Epidermal melanocyte (primary cell): ENCODE measurements at regions not wholly inside any gene's neighbourhood (a gene's known extent, or its start where the extent isn't known, plus 50 kb on each side); places are given as distances from the start of the nearest gene placed in this dataset.
"Not testable (repeated sequence)": the region's sequence is repeated elsewhere in the genome, so short reads cannot be mapped to it uniquely, and the experiment has no call there.

Experiments
- DNase-seq: peaks from one replicate; pipeline ENCODE4 v3.0.0; 2011; ENCODE audit warnings: low spot score; ENCODE audit not compliant: insufficient read length

- no peak for DNase-seq
Observed at GRCh38 chr3:88408097-88408496, 258.3 kb downstream of the C3orf38 start.

- DNase-seq: no peak
Observed at GRCh38 chr3:88408935-88409334, 259.2 kb downstream of the C3orf38 start.

GRCh38 chr3:88410259-88410658 lies 260.5 kb downstream of the C3orf38 start:
- DNase-seq: no peak

GRCh38 chr3:88412346-88412745 lies 262.6 kb downstream of the C3orf38 start:
- DNase-seq: no peak

- no peak for DNase-seq
Observed at GRCh38 chr3:88416436-88416835, 266.7 kb downstream of the C3orf38 start.

- DNase-seq: no peak
Observed at GRCh38 chr3:88418219-88418618, 268.5 kb downstream of the C3orf38 start.

GRCh38 chr3:88433568-88433967 lies 283.8 kb downstream of the C3orf38 start:
- no peak for DNase-seq

- DNase-seq: no peak
Observed at GRCh38 chr3:88434001-88434400, 284.2 kb downstream of the C3orf38 start.

- DNase-seq: no peak
Observed at GRCh38 chr3:88440701-88441100, 290.9 kb downstream of the C3orf38 start.

GRCh38 chr3:88443066-88443465 lies 293.3 kb downstream of the C3orf38 start:
- DNase-seq: no peak

- DNase-seq: no peak
Observed at GRCh38 chr3:88444251-88444650, 294.5 kb downstream of the C3orf38 start.

GRCh38 chr3:88452228-88452627 lies 302.5 kb downstream of the C3orf38 start:
- DNase-seq: no peak

GRCh38 chr3:88460369-88460768 lies 310.6 kb downstream of the C3orf38 start:
- no peak for DNase-seq

GRCh38 chr3:88462230-88462629 lies 312.5 kb downstream of the C3orf38 start:
- DNase-seq: no peak

- no peak for DNase-seq
Observed at GRCh38 chr3:88467191-88467590, 317.4 kb downstream of the C3orf38 start.

- DNase-seq: no peak
Observed at GRCh38 chr3:88469216-88469615, 319.5 kb downstream of the C3orf38 start.

- no peak for DNase-seq
Observed at GRCh38 chr3:88478460-88478859, 328.7 kb downstream of the C3orf38 start.

- DNase-seq: no peak
Observed at GRCh38 chr3:88480822-88481221, 331.1 kb downstream of the C3orf38 start.

GRCh38 chr3:88485001-88485400 lies 335.2 kb downstream of the C3orf38 start:
- DNase-seq: no peak

GRCh38 chr3:88508818-88509217 lies 359.1 kb downstream of the C3orf38 start:
- DNase-seq: not testable (repeated sequence)

- DNase-seq: no peak
Observed at GRCh38 chr3:88509582-88509981, 359.8 kb downstream of the C3orf38 start.

- no peak for DNase-seq
Observed at GRCh38 chr3:88528494-88528893, 378.7 kb downstream of the C3orf38 start.

GRCh38 chr3:88534534-88534933 lies 384.8 kb downstream of the C3orf38 start:
- no peak for DNase-seq

GRCh38 chr3:88535563-88535962 lies 385.8 kb downstream of the C3orf38 start:
- no peak for DNase-seq
